Neural progenitor cell (in vitro differentiated cells): ENCODE measurements at regions not wholly inside any gene's neighbourhood (a gene's known extent, or its start where the extent isn't known, plus 50 kb on each side); places are given as distances from the start of the nearest gene placed in this dataset.

Source experiments
- CTCF ChIP-seq: fragments of 200-600 bp; sonication (generic); IDR thresholded peaks from 2 replicates; pipeline ENCODE4 v1.5.1; 2017; ENCODE audit warnings: antibody characterized with exemption, mild to moderate bottlenecking
- EZH2 ChIP-seq: fragments of 200-600 bp; sonication (generic); IDR thresholded peaks from 2 replicates; pipeline ENCODE4 v1.6.1; 2017; ENCODE audit warnings: antibody characterized with exemption, mild to moderate bottlenecking, moderate library complexity
- EZH2phosphoT487 ChIP-seq: fragments of 200-600 bp; sonication (generic); IDR thresholded peaks from 2 replicates; pipeline ENCODE4 v1.6.1; 2017; ENCODE audit warnings: antibody characterized with exemption

- no peak for TF ChIP-seq CTCF
- TF ChIP-seq EZH2phosphoT487 = no peak
- no peak for TF ChIP-seq EZH2
These were observed 101.1 kb upstream of the ZNF438 start for GRCh38 chr10:31132681-31133244.
